ENCODE measurements at regions not wholly inside any gene's neighbourhood (a gene's known extent, or its start where the extent isn't known, plus 50 kb on each side); places are given as distances from the start of the nearest gene placed in this dataset.
"Not testable (repeated sequence)": the region's sequence is repeated elsewhere in the genome, so short reads cannot be mapped to it uniquely, and the experiment has no call there.

GRCh38 chr7:57540634-57541033, 90.7 kb downstream of the ZNF716 start:
- not testable (repeated sequence) for TF ChIP-seq POLR2A, CTCF, POLR2AphosphoS5 (IDR thresholded peaks at IDR 0.05)

Measured in stomach (tissue), 4 donors.